HCT116 (cell line): ENCODE measurements at regions not wholly inside any gene's neighbourhood (a gene's known extent, or its start where the extent isn't known, plus 50 kb on each side); places are given as distances from the start of the nearest gene placed in this dataset.

ENCODE experiments used
- ATAC-seq: fragments of 200-7000 bp; cut with Tn5 transposase; 2 replicates; pipeline ENCODE4 v1.9.1; 2020; ENCODE audit warnings: mild to moderate bottlenecking, moderate library complexity
- BruUV-seq: library from RNA; stranded (reverse); fragments of 400-500 nt; replicated peaks from 2 replicates; lab custom pipeline; 2021; lab: Mats Ljungman, UMichigan
- CTCF ChIA-PET: fragments of 300-600 bp; sonication (Branson Sonifier 250); formaldehyde crosslinking; loops from one replicate; lab custom pipeline; 2021; ENCODE audit warnings: antibody characterized with exemption; lab: Charles Lee
- POLR2A ChIA-PET: fragments of 300-600, 350-600 bp; sonication (Branson Sonifier 250); formaldehyde crosslinking; loops from one replicate; lab custom pipeline; 2021; ENCODE audit warnings: antibody characterized with exemption; lab: Charles Lee
- RAD21 ChIA-PET, 2 experiments: fragments of 300-600 bp; sonication (Branson Sonifier 250); formaldehyde crosslinking; loops; one replicate each; lab custom pipeline; 2023; ENCODE audit warnings: low total read pairs in 2 of 2; ENCODE audit not compliant: uncharacterized antibody in 2 of 2, unreplicated experiment in 2 of 2, low non-redundant PET in 1 of 2; lab: Charles Lee
- DNase-seq: peaks from one replicate; pipeline ENCODE4 v3.0.0-alpha.2; 2010; ENCODE audit warnings: low read depth, low spot score
- H2AFZ ChIP-seq: fragments of 200-600 bp; shearing (Covaris generic), sonication (generic); 2 replicates; pipeline ENCODE4 v1.6.1; 2017; ENCODE audit warnings: low read depth, mixed run types, mixed read lengths, antibody characterized with exemption, low read length; ENCODE audit not compliant: poor library complexity, severe bottlenecking
- H3K27ac ChIP-seq: 2 replicates; pipeline ENCODE4 v1.5.1; 2012; ENCODE audit warnings: low read depth, low read length
- H3K27me3 ChIP-seq: fragments of 200-600 bp; sonication (generic); 2 replicates; pipeline ENCODE4 v1.6.1; 2016; ENCODE audit warnings: mixed run types, low read length, mixed read lengths; ENCODE audit not compliant: insufficient read depth
- H3K36me3 ChIP-seq, 2 experiments: fragments of 200-500 bp in 1 of 2; fragments of 200-600 bp in 1 of 2; sonication (Bioruptor generic) in 1 of 2; sonication (generic) in 1 of 2; 2 replicates each; pipeline versions ENCODE4 v1.5.1 to v1.6.1; 2014 to 2016; ENCODE audit warnings: low read length in 2 of 2, inconsistent platforms in 1 of 2, mixed read lengths in 1 of 2, mixed run types in 1 of 2; ENCODE audit not compliant: insufficient read depth in 2 of 2, control insufficient read depth in 1 of 2
- H3K4me1 ChIP-seq, 2 experiments: fragments of 200-600 bp in 1 of 2; sonication (generic) in 1 of 2; 2 replicates each; pipeline versions ENCODE4 v1.5.1 to v1.6.1; 2012 to 2017; ENCODE audit warnings: low read length in 2 of 2, inconsistent platforms in 1 of 2, mild to moderate bottlenecking in 1 of 2, mixed read lengths in 1 of 2, mixed run types in 1 of 2, moderate library complexity in 1 of 2; ENCODE audit not compliant: insufficient read depth in 2 of 2, control insufficient read depth in 1 of 2
- H3K4me2 ChIP-seq: fragments of 200-600 bp; sonication (generic); 2 replicates; pipeline ENCODE4 v1.6.1; 2017; ENCODE audit warnings: mixed run types, low read length, mixed read lengths
- H3K4me3 ChIP-seq, 2 experiments: fragments of 200-600 bp in 1 of 2; sonication (generic) in 1 of 2; replicated peaks in 1 of 2; 2 replicates each; pipeline ENCODE4 v1.5.1; 2011 to 2016; ENCODE audit warnings: low read length in 2 of 2, control low read depth in 1 of 2, low read depth in 1 of 2, mild to moderate bottlenecking in 1 of 2, mixed read lengths in 1 of 2, mixed run types in 1 of 2
- H3K79me2 ChIP-seq: fragments of 200-600 bp; sonication (generic); 2 replicates; pipeline ENCODE4 v1.6.1; 2017; ENCODE audit warnings: mild to moderate bottlenecking, mixed run types, low read length, moderate library complexity, mixed read lengths; ENCODE audit not compliant: insufficient read depth
- H3K9ac ChIP-seq: fragments of 200-600 bp; sonication (generic); 2 replicates; pipeline ENCODE4 v1.6.1; 2016; ENCODE audit warnings: low read length, mixed read lengths
- H3K9me2 ChIP-seq: fragments of 200-600 bp; sonication (generic), shearing (Covaris generic); 2 replicates; pipeline ENCODE4 v1.6.1; 2017; ENCODE audit warnings: mixed run types, mild to moderate bottlenecking, moderate library complexity; ENCODE audit not compliant: insufficient read depth
- H3K9me3 ChIP-seq, 2 experiments: fragments of 200-500 bp in 1 of 2; fragments of 200-600 bp in 1 of 2; sonication (Bioruptor generic) in 1 of 2; sonication (generic) in 1 of 2; 2 replicates each; pipeline ENCODE4 v1.6.1; 2014 to 2017; ENCODE audit warnings: low read length in 2 of 2, mixed read lengths in 2 of 2, inconsistent platforms in 1 of 2, low read depth in 1 of 2, mild to moderate bottlenecking in 1 of 2, mixed run types in 1 of 2, moderate library complexity in 1 of 2; ENCODE audit not compliant: control insufficient read depth in 1 of 2, insufficient read depth in 1 of 2
- H4K20me1 ChIP-seq: fragments of 200-600 bp; sonication (generic), shearing (Covaris generic); 2 replicates; pipeline ENCODE4 v1.6.1; 2017; ENCODE audit warnings: mixed run types, mild to moderate bottlenecking, moderate library complexity; ENCODE audit not compliant: insufficient read depth
- CBX3 ChIP-seq: IDR thresholded peaks from 2 replicates; pipeline ENCODE4 v1.6.1; 2012; ENCODE audit warnings: low read depth
- EGR1 ChIP-seq: IDR thresholded peaks from 2 replicates; pipeline ENCODE4 v1.6.1; 2012; ENCODE audit warnings: low read depth
- ELF1 ChIP-seq: IDR thresholded peaks from 2 replicates; pipeline ENCODE4 v1.6.1; 2012; ENCODE audit warnings: low read depth, borderline replicate concordance
- POLR2A ChIP-seq: IDR thresholded peaks from 2 replicates; pipeline ENCODE4 v1.7.0; 2011; ENCODE audit warnings: borderline replicate concordance; ENCODE audit not compliant: insufficient read depth, insufficient read length; ENCODE audit errors: extremely low read depth
- POLR2AphosphoS5 ChIP-seq: IDR thresholded peaks from 2 replicates; pipeline ENCODE4 v1.6.1; 2011; ENCODE audit warnings: mild to moderate bottlenecking, low read depth, low read length, moderate library complexity
- YY1 ChIP-seq: IDR thresholded peaks from 2 replicates; pipeline ENCODE4 v1.6.1; 2011; ENCODE audit warnings: low read length, low read depth, moderate library complexity, mild to moderate bottlenecking; ENCODE audit not compliant: insufficient replicate concordance; ENCODE audit errors: extremely low read depth
- ZFX ChIP-seq: fragments of 450-650 bp; IDR thresholded peaks from 2 replicates; pipeline ENCODE4 v1.6.1; 2017
- ZNF274 ChIP-seq: fragments of 200-500 bp; sonication (Bioruptor generic); IDR thresholded peaks from 2 replicates; pipeline ENCODE4 v1.6.1; 2014; ENCODE audit warnings: mild to moderate bottlenecking, low read depth, low read length, inconsistent platforms
- intact Hi-C: fragments of 100-400 bp; cut with micrococcal nuclease; formaldehyde crosslinking; loops from 2 replicates; pipeline ENCODE4 v1.10.0; 2022
- TF ChIP-seq, protein P1 (sequence below), 3 experiments: fragments of 200-600 bp in 1 of 3; sonication (generic) in 1 of 3; IDR thresholded peaks in 2 of 3; conservative IDR thresholded peaks in 1 of 3; 2 replicates each; pipeline ENCODE4 v1.5.1; 2012 to 2017; ENCODE audit warnings: low read depth in 2 of 3, low read length in 2 of 3, antibody characterized with exemption in 1 of 3, borderline replicate concordance in 1 of 3, control low read depth in 1 of 3, mild to moderate bottlenecking in 1 of 3, mixed read lengths in 1 of 3, mixed run types in 1 of 3, moderate library complexity in 1 of 3; ENCODE audit not compliant: insufficient read depth in 1 of 3
- TF ChIP-seq, protein P2 (sequence below): IDR thresholded peaks from 2 replicates; pipeline ENCODE4 v1.6.1; 2012

DNA sequence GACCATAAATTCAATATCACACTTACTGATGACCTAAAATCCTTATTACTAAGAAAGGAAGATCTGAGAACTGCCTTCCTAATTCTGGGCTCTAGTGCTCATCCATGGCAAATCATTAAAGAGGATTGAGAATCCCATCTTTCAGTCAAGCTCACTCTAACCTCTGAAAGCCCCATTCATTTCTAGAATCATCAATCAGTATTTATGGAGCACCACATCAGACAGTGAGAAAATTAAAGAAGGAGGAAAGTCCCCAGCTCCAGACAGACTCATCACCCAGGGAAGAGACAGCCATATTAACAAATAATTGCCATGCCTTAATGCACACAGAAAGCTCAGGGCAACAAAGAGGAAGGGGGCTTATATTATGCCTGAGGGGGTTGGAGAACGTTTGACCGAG, 256.1 kb upstream of the SOX9 start:
- BruUV-seq = no TSS peak
- DNase-seq (no peak), ATAC-seq (no peak)
- intact Hi-C loops = no loop called here
- H3K9ac ChIP-seq = no peak overlapping the region
- H3K27me3 ChIP-seq = no peaks in the 10 kb centered on the region
- no peaks in the 10 kb centered on the region for H3K4me1 ChIP-seq
- RAD21 ChIA-PET = no interaction called here
- H3K36me3 ChIP-seq = no peaks in the 10 kb centered on the region
- H4K20me1 ChIP-seq = no peaks in the 10 kb centered on the region
- no peak overlapping the region for H2AFZ ChIP-seq
- H3K9me2 ChIP-seq = no peaks in the 10 kb centered on the region
- POLR2A ChIA-PET = no interaction called here
- TF ChIP-seq YY1 (no peak), CBX3 (no peak), ZFX (no peak)
- TF ChIP-seq, protein P1, sequence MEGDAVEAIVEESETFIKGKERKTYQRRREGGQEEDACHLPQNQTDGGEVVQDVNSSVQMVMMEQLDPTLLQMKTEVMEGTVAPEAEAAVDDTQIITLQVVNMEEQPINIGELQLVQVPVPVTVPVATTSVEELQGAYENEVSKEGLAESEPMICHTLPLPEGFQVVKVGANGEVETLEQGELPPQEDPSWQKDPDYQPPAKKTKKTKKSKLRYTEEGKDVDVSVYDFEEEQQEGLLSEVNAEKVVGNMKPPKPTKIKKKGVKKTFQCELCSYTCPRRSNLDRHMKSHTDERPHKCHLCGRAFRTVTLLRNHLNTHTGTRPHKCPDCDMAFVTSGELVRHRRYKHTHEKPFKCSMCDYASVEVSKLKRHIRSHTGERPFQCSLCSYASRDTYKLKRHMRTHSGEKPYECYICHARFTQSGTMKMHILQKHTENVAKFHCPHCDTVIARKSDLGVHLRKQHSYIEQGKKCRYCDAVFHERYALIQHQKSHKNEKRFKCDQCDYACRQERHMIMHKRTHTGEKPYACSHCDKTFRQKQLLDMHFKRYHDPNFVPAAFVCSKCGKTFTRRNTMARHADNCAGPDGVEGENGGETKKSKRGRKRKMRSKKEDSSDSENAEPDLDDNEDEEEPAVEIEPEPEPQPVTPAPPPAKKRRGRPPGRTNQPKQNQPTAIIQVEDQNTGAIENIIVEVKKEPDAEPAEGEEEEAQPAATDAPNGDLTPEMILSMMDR (IDR thresholded peaks at IDR 0.05 in 2 of 3, conservative IDR thresholded peaks at IDR 0.05 in 1 of 3; ENCODE audit: borderline replicate concordance in 1 of 3, insufficient read depth in 1 of 3, low read depth in 2 of 3, low read length in 2 of 3) = no peak
- no peaks in the 10 kb centered on the region for H3K9me3 ChIP-seq
- H3K4me3 ChIP-seq = no peak overlapping the region
- CTCF ChIA-PET = no interaction called here
- H3K27ac ChIP-seq = no peak overlapping the region
- H3K4me2 ChIP-seq = no peak overlapping the region
- H3K79me2 ChIP-seq = no peaks in the 10 kb centered on the region

DNA sequence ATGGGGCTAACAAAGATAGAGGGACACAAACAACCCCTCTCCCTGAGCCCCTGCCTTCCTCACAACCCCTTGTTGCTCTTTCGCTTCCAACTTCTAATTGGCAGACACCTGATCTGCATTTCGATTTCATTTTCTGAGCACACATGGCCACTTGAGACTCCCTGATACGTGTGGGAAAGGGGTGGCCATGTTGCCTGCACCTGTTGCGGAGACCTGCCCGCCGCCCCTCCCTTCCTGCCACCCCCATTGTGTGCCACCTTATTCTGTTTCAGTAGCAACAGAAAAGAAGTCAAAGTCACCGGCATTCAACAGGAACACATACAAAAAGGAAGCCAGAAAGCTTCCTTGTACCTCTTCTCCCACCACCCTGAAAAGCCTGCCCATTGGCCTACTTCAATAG, 254.7 kb upstream of the SOX9 start:
- Histone ChIP-seq H3K9me3 (no peaks in the 10 kb centered on the region), H3K36me3 (no peaks in the 10 kb centered on the region), H3K27ac (no peak overlapping the region), H3K4me2 (no peak overlapping the region), H4K20me1 (no peaks in the 10 kb centered on the region), H3K27me3 (no peaks in the 10 kb centered on the region), H3K9me2 (no peaks in the 10 kb centered on the region), H3K9ac (no peak overlapping the region), H3K4me1 (peaks cover 3 to 4% of the 10 kb centered on the region in 2 experiments; a peak in 2 of 4 replicates), H3K79me2 (no peaks in the 10 kb centered on the region), H2AFZ (no peak overlapping the region), H3K4me3 (no peak overlapping the region)
- ChIA-PET RAD21 (no interaction called here), CTCF (no interaction called here), POLR2A (no interaction called here)
- no TSS peak for BruUV-seq
- ATAC-seq (no peak), DNase-seq (no peak)
- TF ChIP-seq, protein P2, sequence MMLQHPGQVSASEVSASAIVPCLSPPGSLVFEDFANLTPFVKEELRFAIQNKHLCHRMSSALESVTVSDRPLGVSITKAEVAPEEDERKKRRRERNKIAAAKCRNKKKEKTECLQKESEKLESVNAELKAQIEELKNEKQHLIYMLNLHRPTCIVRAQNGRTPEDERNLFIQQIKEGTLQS = no peak
- TF ChIP-seq, protein P1 (IDR thresholded peaks at IDR 0.05 in 2 of 3, conservative IDR thresholded peaks at IDR 0.05 in 1 of 3; ENCODE audit: borderline replicate concordance in 1 of 3, insufficient read depth in 1 of 3, low read depth in 2 of 3, low read length in 2 of 3) = no peak
- no peak for TF ChIP-seq ELF1
- TF ChIP-seq ZNF274 = no peak
- no peak for TF ChIP-seq CBX3
- TF ChIP-seq POLR2A = no peak
- TF ChIP-seq POLR2AphosphoS5 = no peak
- no peak for TF ChIP-seq EGR1
- intact Hi-C loops = no loop called here
